ENCODE measurements at regions not wholly inside any gene's neighbourhood (a gene's known extent, or its start where the extent isn't known, plus 50 kb on each side); places are given as distances from the start of the nearest gene placed in this dataset.

DNA sequence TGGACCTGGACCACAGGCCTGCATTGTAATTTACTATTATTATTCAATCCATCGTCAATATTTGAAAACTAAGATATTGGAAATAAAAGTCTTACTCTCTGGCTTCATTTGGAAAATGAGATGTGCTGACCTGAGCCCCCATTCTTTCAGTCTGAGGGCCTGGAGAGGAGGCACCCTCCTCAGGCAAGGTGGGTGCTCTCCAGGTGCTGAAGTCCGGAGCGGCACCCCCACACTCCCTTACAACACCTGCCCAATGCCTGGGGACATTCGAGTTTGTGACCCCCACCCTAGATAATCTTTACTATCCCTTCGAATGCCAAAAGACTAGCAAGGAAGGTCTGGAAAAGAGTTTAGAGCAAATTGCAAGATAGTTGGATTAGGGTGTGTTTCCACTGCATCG lies 133.3 kb downstream of the EN1 start:
- TF ChIP-seq, protein P1, sequence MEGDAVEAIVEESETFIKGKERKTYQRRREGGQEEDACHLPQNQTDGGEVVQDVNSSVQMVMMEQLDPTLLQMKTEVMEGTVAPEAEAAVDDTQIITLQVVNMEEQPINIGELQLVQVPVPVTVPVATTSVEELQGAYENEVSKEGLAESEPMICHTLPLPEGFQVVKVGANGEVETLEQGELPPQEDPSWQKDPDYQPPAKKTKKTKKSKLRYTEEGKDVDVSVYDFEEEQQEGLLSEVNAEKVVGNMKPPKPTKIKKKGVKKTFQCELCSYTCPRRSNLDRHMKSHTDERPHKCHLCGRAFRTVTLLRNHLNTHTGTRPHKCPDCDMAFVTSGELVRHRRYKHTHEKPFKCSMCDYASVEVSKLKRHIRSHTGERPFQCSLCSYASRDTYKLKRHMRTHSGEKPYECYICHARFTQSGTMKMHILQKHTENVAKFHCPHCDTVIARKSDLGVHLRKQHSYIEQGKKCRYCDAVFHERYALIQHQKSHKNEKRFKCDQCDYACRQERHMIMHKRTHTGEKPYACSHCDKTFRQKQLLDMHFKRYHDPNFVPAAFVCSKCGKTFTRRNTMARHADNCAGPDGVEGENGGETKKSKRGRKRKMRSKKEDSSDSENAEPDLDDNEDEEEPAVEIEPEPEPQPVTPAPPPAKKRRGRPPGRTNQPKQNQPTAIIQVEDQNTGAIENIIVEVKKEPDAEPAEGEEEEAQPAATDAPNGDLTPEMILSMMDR (IDR thresholded peaks at IDR 0.05; ENCODE audit: poor library complexity, severe bottlenecking) = no peak
- TF ChIP-seq MXI1 (conservative IDR thresholded peaks at IDR 0.05; ENCODE audit: poor library complexity, severe bottlenecking) (no peak), POLR2AphosphoS5 (IDR thresholded peaks at IDR 0.05) (no peak)
